Tibial artery (tissue), 4 donors: ENCODE measurements at regions not wholly inside any gene's neighbourhood (a gene's known extent, or its start where the extent isn't known, plus 50 kb on each side); places are given as distances from the start of the nearest gene placed in this dataset.

Source experiments
- DNase-seq, 2 donors: peaks; one replicate each; pipeline ENCODE4 v3.0.0-alpha.2; 2019
- H3K27ac ChIP-seq, 2 donors: fragments of 200-600 bp; sonication (generic) in 1 of 2; 1 replicate in 1 of 2; 2 replicates in 1 of 2; pipeline ENCODE4 v1.5.1; 2018 to 2019; ENCODE audit warnings: mild to moderate bottlenecking in 1 of 2
- H3K27me3 ChIP-seq, 2 donors: fragments of 200-600 bp; sonication (generic) in 1 of 2; one replicate each; pipeline versions ENCODE4 v1.5.1 to v1.6.0; 2016 to 2019
- H3K36me3 ChIP-seq, 3 donors: fragments of 200-600 bp; sonication (generic) in 2 of 3; one replicate each; pipeline ENCODE4 v1.5.1; 2016 to 2019; ENCODE audit warnings: mild to moderate bottlenecking in 2 of 3
- H3K4me1 ChIP-seq, 4 donors: fragments of 200-600 bp; sonication (generic) in 2 of 4; 1 replicate in 3 of 4; 2 replicates in 1 of 4; pipeline ENCODE4 v1.5.1; 2016 to 2019
- H3K4me3 ChIP-seq, 2 donors: fragments of 200-600 bp; sonication (generic) in 1 of 2; 1 replicate in 1 of 2; 2 replicates in 1 of 2; pipeline ENCODE4 v1.5.1; 2018 to 2019; ENCODE audit warnings: mild to moderate bottlenecking in 2 of 2
- H3K9me3 ChIP-seq, 3 donors: fragments of 200-600 bp; sonication (generic) in 1 of 3; one replicate each; pipeline ENCODE4 v1.5.1; 2016 to 2019
- intact Hi-C: fragments of 100-400 bp; cut with DNase I; formaldehyde crosslinking; loops from one replicate; pipeline ENCODE4 v1.15.0; 2023; ENCODE audit warnings: low total_unique reads
- TF ChIP-seq, protein P1 (sequence below), 2 experiments: fragments of 200-600 bp in 1 of 2; fragments of 450-650 bp in 1 of 2; IDR thresholded peaks; one replicate each; pipeline ENCODE4 v1.5.1; 2017 to 2019; ENCODE audit warnings: antibody characterized with exemption in 2 of 2, mild to moderate bottlenecking in 1 of 2, moderate library complexity in 1 of 2

DNA sequence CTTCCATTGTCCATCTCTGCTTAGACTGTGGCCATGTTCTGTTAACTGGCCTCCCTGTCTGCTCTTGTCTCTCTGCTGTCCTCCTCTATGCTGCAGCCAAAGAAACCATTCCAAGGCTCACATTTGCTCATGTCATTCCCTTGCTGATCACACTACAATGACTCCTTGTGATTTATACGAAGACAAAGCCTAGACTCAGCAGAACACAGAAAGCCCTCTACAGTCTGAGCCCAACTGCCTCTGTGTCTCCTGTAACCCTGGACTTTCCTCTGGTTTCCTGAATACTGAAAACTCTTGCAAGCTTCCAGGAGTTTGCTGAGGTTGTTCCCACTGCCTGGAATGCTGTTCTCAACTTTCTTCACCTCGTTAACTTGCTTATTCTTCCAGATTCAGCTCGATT, 191.8 kb downstream of the TMEM38B start:
- Histone ChIP-seq H3K27ac (no peak overlapping the region), H3K27me3 (no peaks in the 10 kb centered on the region), H3K9me3 (no peaks in the 10 kb centered on the region), H3K4me3 (no peak overlapping the region), H3K4me1 (no peaks in the 10 kb centered on the region), H3K36me3 (no peaks in the 10 kb centered on the region)
- no peak for DNase-seq
- intact Hi-C loops = no loop called here
- TF ChIP-seq, protein P1, sequence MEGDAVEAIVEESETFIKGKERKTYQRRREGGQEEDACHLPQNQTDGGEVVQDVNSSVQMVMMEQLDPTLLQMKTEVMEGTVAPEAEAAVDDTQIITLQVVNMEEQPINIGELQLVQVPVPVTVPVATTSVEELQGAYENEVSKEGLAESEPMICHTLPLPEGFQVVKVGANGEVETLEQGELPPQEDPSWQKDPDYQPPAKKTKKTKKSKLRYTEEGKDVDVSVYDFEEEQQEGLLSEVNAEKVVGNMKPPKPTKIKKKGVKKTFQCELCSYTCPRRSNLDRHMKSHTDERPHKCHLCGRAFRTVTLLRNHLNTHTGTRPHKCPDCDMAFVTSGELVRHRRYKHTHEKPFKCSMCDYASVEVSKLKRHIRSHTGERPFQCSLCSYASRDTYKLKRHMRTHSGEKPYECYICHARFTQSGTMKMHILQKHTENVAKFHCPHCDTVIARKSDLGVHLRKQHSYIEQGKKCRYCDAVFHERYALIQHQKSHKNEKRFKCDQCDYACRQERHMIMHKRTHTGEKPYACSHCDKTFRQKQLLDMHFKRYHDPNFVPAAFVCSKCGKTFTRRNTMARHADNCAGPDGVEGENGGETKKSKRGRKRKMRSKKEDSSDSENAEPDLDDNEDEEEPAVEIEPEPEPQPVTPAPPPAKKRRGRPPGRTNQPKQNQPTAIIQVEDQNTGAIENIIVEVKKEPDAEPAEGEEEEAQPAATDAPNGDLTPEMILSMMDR (IDR thresholded peaks at IDR 0.05) = no peak

DNA sequence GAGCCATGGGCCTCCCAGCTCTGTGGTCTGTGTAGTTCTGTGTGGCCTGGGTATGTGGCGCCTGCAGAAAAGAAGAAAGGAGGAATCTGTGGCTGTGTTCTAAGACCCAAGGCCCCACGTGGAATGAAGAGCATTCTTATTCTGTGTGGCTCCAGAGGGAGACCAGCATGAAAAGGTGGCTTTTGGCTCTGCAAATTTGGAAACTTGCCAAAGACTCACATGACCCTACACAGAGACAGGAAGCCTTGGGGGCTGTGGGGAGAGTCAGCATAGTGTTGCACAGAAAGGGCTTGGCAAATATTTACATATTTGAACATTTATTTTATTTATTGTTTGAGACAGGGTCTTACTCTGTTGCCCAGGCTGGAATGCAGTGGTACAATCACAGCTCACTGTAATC, 193.3 kb downstream of the TMEM38B start:
- Histone ChIP-seq H3K4me1 (no peaks in the 10 kb centered on the region), H3K36me3 (no peaks in the 10 kb centered on the region), H3K27me3 (no peaks in the 10 kb centered on the region), H3K9me3 (no peaks in the 10 kb centered on the region), H3K27ac (no peak overlapping the region), H3K4me3 (no peak overlapping the region)
- TF ChIP-seq, protein P1 (IDR thresholded peaks at IDR 0.05) = no peak
- DNase-seq = no peak
- intact Hi-C loops = no loop called here

DNA sequence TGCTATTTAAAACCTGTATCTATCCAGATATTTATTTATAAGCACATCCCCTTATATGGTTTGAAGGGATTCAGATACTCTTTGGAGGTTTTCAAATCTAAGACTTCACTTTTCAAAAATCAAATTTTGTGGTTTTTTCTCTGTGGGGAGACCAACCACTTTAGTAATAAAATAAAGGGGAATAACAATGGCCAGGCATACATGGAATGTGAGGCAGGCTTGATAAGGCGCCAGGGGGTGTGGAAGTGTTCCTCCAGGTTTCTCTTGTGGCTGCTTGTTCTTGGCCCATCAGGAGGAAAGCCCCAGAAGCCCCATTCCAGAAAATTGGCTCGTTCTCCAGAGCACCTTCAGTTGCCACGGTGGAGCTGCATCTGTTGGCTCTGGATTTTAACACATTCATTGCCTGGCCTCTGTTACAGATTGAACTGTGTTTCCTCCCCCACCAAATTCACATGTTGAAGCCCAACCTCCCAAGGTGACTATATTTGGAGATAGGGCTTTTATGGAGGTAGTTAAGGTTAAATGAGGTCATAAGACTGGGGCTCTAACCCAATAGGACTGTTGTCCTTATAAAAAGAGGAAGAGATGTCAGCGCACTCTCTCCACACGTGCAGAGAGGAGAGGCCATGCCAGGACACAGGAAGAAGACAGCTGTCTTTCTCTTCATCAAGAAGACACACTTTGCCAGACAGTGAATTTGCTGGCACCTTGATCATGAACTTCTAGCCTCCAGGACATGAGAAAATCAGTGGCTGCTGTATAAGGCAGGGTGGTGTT, 195.9 kb downstream of the TMEM38B start:
- TF ChIP-seq, protein P1 (IDR thresholded peaks at IDR 0.05) = no peak
- intact Hi-C loops = no loop called here
- H3K4me3 ChIP-seq = no peak overlapping the region
- no peaks in the 10 kb centered on the region for H3K9me3 ChIP-seq
- no peak overlapping the region for H3K27ac ChIP-seq
- no peaks in the 10 kb centered on the region for H3K4me1 ChIP-seq
- no peaks in the 10 kb centered on the region for H3K27me3 ChIP-seq
- no peak for DNase-seq
- no peaks in the 10 kb centered on the region for H3K36me3 ChIP-seq

DNA sequence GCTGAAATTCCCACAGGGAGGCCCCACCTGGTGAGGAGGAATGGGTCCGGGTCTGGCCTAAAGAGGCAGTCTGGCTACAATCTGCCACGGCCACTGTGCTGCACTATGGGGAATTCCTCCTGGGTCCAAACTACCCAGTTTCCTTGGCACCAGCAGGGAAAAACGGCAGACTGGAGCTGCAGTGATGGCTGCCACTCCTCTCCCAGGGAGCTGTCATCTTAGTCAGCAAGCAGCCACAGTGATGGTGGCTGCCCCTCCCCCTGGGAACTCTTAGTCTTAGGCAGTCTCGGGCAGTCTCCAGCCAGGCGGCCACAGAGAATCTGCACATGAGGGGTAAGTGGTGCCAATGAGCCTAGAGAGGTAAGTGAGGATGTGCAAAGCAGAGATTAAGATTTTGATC, 205.8 kb downstream of the TMEM38B start:
- intact Hi-C loops = no loop called here
- DNase-seq = no peak
- H3K4me3 ChIP-seq = no peak overlapping the region
- H3K9me3 ChIP-seq = no peaks in the 10 kb centered on the region
- no peaks in the 10 kb centered on the region for H3K27me3 ChIP-seq
- H3K27ac ChIP-seq = no peak overlapping the region
- H3K36me3 ChIP-seq = no peaks in the 10 kb centered on the region
- TF ChIP-seq, protein P1 (IDR thresholded peaks at IDR 0.05) = no peak
- H3K4me1 ChIP-seq = no peaks in the 10 kb centered on the region

DNA sequence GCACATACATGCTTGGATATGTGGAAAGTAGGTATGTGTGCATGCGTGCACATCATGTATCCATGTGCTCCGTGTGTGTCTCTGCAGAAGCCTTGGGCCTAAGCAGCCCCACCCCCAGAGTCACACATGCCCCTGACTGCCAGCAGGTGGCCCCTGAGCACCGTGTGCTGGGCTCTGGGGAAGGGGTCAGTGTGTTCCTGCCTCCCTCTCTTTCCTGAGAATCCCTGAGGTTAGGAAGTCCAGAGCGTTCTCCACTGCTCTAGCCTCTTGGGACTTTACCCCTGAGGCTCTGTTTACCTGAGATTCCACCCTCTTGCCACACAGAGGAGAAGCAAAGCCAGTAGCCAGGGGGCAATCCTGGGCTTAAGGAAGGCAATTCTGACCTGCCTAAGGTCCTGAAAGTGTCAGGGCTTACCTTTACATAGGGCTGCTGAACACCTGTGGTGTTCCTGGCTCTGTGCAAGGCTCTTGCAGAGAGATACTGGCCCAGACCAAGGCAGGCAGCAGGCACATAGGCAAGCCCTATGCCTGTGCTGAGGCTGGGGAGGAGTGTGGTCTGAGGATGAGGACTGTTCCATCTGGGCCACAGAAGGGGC, 207.3 kb downstream of the TMEM38B start:
- H3K4me1 ChIP-seq = no peaks in the 10 kb centered on the region
- no peak overlapping the region for H3K4me3 ChIP-seq
- TF ChIP-seq, protein P1 (IDR thresholded peaks at IDR 0.05) = no peak
- no peaks in the 10 kb centered on the region for H3K9me3 ChIP-seq
- no peak overlapping the region for H3K27ac ChIP-seq
- no peaks in the 10 kb centered on the region for H3K36me3 ChIP-seq
- no peak for DNase-seq
- no peaks in the 10 kb centered on the region for H3K27me3 ChIP-seq
- intact Hi-C loops = no loop called here
